Stimulated activated naive CD4-positive, alpha-beta T cell (primary cell): ENCODE measurements at regions not wholly inside any gene's neighbourhood (a gene's known extent, or its start where the extent isn't known, plus 50 kb on each side); places are given as distances from the start of the nearest gene placed in this dataset.

Source experiments
- DNase-seq, 6 experiments: peaks; one replicate each; lab custom pipeline; 2025; lab: John Stamatoyannopoulos, UW

GRCh38 chr2:18503376-18504228, 56.9 kb downstream of the RDH14 start:
- no peak for DNase-seq

- no peak for DNase-seq
Observed at GRCh38 chr2:18502142-18502541, 58.3 kb downstream of the RDH14 start.

- DNase-seq: no peak
Observed at GRCh38 chr2:18501729-18502128, 58.7 kb downstream of the RDH14 start.

- no peak for DNase-seq
Observed at GRCh38 chr2:18501156-18501555, 59.3 kb downstream of the RDH14 start.

- no peak for DNase-seq
Observed at GRCh38 chr2:18500333-18500732, 60.1 kb downstream of the RDH14 start.

GRCh38 chr2:18498531-18498930, 61.9 kb downstream of the RDH14 start:
- no peak for DNase-seq

GRCh38 chr2:18496516-18496915, 63.9 kb downstream of the RDH14 start:
- no peak for DNase-seq

GRCh38 chr2:18495058-18495457, 65.4 kb downstream of the RDH14 start:
- no peak for DNase-seq

GRCh38 chr2:18492721-18493120, 67.7 kb downstream of the RDH14 start:
- DNase-seq: no peak

- DNase-seq: no peak
Observed at GRCh38 chr2:18491577-18491976, 68.9 kb downstream of the RDH14 start.

GRCh38 chr2:18490901-18491300, 69.6 kb downstream of the RDH14 start:
- DNase-seq: no peak

- DNase-seq: no peak
Observed at GRCh38 chr2:18487106-18487913, 73.1 kb downstream of the RDH14 start.

GRCh38 chr2:18484625-18485024, 75.8 kb downstream of the RDH14 start:
- no peak for DNase-seq

- no peak for DNase-seq
Observed at GRCh38 chr2:18483896-18484295, 76.6 kb downstream of the RDH14 start.

- no peak for DNase-seq
Observed at GRCh38 chr2:18482666-18483065, 77.8 kb downstream of the RDH14 start.

- no peak for DNase-seq
Observed at GRCh38 chr2:18479947-18480369, 80.5 kb downstream of the RDH14 start.

- no peak for DNase-seq
Observed at GRCh38 chr2:18477293-18477692, 83.2 kb downstream of the RDH14 start.

- no peak for DNase-seq
Observed at GRCh38 chr2:18476484-18476883, 84.0 kb downstream of the RDH14 start.

- no peak for DNase-seq
Observed at GRCh38 chr2:18475884-18476283, 84.6 kb downstream of the RDH14 start.

- no peak for DNase-seq
Observed at GRCh38 chr2:18474700-18475099, 85.8 kb downstream of the RDH14 start.

GRCh38 chr2:18473241-18474181, 86.9 kb downstream of the RDH14 start:
- no peak for DNase-seq

GRCh38 chr2:18467749-18468360, 92.6 kb downstream of the RDH14 start:
- no peak for DNase-seq
